Rectal smooth muscle tissue (tissue), 1 donor: ENCODE measurements at regions not wholly inside any gene's neighbourhood (a gene's known extent, or its start where the extent isn't known, plus 50 kb on each side); places are given as distances from the start of the nearest gene placed in this dataset.
A peak's percentile ranks its signal among the peaks of the same experiment; 100 is the strongest.
"Not testable (repeated sequence)": the region's sequence is repeated elsewhere in the genome, so short reads cannot be mapped to it uniquely, and the experiment has no call there.

ENCODE experiments used
- H3K27ac ChIP-seq: one replicate; pipeline ENCODE4 v1.7.0; 2013; ENCODE audit warnings: low read depth, low read length, inconsistent platforms
- H3K27me3 ChIP-seq: one replicate; pipeline ENCODE4 v1.7.0; 2013; ENCODE audit warnings: low read length; ENCODE audit not compliant: control insufficient read depth, insufficient read depth
- H3K36me3 ChIP-seq: one replicate; pipeline ENCODE4 v1.7.0; 2013; ENCODE audit warnings: low read length; ENCODE audit not compliant: control insufficient read depth, insufficient read depth
- H3K4me1 ChIP-seq: one replicate; pipeline ENCODE4 v1.7.0; 2013; ENCODE audit warnings: low read length; ENCODE audit not compliant: control insufficient read depth, insufficient read depth
- H3K4me3 ChIP-seq: one replicate; pipeline ENCODE4 v1.7.0; 2013; ENCODE audit warnings: low read length
- H3K9ac ChIP-seq: one replicate; pipeline ENCODE4 v1.7.0; 2013; ENCODE audit warnings: low read length

DNA sequence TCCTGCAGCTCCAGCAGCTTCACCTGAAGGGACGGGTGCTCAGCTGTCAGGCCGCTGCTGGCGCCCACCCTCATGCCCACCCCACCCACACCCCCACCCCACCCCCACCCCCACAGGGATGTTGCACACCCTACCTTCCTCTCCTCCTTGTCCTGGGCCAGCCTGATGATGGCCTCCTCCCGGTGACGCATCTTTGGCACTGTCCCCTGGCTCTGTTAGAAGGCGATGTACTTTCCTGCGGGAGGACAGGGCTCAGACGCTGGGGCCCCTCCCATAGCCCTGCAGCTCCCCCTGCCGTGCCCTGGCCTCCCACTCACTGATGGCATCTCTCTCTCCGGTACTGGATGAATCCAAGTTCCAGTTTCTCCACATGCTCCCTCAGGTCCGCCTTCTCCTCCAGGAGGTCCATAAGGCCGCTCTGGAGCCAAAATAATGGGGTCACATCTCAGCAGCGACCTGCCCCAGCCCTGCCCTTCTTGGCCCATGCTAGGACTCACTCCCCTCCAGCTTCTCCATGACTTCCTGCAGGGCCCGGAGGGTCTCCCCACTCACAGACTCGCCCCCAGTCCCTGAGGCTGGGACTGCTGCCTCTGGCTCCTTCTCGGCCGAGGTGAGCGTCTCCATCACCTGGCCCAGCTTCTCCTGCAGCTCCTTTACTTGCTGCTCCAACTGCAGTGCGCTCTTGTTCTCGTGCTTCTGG lies 55.2 kb downstream of the GOLGA8B start:
- H3K9ac ChIP-seq, H3K27me3 ChIP-seq, H3K4me3 ChIP-seq, H3K4me1 ChIP-seq, H3K27ac ChIP-seq, H3K36me3 ChIP-seq: not testable (repeated sequence)

DNA sequence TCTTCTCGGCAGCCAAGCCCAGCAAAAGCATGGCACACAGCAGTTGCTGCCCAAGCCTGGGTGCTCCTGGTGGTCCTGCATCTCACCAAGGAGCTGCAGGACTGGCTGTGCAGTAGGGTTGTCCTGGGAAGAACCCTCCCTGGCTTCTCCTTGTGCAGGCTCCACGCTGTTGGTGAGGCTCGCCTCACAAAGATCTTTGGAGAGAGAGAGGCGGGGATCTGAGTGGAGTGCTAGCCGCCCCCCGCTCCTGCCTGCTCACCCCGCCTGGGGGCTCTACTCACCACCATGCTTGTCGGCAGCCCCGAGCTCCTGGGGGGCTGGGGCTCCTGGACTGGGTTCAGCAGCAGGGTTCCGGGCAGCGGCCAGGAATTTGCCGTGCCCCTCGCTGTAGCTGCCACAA lies 55.8 kb downstream of the GOLGA8B start:
- not testable (repeated sequence) for H3K27ac ChIP-seq, H3K27me3 ChIP-seq, H3K36me3 ChIP-seq, H3K9ac ChIP-seq, H3K4me3 ChIP-seq, H3K4me1 ChIP-seq

DNA sequence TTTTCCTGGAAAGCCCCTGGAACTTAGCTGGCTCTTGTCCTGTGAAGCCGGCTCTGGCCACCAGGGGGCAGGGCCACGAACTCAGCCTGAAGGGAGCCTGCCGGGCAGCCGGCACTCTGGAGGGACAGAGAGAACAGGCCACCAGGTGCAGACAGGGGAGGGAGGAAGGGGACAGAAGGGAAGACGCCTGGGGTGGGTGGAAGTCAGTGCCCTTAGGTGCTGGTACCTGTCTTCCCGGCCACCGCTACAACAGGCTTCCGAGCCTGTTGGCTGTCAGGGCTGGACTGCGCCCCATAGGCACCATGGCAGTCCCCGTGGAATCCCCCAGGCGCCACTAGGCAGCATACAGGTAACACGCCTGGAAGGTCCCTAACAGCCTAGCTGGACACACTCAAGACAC lies 59.6 kb downstream of the GOLGA8B start:
- H3K4me3 ChIP-seq, H3K36me3 ChIP-seq, H3K9ac ChIP-seq, H3K27ac ChIP-seq, H3K4me1 ChIP-seq, H3K27me3 ChIP-seq: not testable (repeated sequence)

DNA sequence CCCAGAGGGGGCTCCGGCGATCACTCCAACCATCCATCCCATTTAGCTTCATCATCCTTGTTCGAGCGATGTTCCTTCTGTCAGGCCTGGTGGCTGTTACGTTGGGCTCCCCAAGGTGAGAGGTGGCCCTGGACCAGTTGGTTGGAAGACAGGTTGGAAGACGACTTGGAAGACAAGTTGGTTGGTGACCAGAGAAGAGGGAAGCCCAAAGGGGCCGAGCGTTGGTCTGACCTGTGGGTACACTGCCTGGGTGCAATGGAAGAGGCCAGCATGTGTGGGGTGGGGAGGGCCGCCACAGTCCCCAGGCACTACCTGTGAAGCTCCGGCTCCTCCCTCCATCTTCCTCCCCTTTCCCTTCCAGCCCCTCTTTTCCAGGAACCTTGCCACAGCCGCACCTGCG lies 60.9 kb downstream of the GOLGA8B start:
- H3K36me3 ChIP-seq, H3K9ac ChIP-seq, H3K4me1 ChIP-seq, H3K27ac ChIP-seq, H3K4me3 ChIP-seq, H3K27me3 ChIP-seq: not testable (repeated sequence)

DNA sequence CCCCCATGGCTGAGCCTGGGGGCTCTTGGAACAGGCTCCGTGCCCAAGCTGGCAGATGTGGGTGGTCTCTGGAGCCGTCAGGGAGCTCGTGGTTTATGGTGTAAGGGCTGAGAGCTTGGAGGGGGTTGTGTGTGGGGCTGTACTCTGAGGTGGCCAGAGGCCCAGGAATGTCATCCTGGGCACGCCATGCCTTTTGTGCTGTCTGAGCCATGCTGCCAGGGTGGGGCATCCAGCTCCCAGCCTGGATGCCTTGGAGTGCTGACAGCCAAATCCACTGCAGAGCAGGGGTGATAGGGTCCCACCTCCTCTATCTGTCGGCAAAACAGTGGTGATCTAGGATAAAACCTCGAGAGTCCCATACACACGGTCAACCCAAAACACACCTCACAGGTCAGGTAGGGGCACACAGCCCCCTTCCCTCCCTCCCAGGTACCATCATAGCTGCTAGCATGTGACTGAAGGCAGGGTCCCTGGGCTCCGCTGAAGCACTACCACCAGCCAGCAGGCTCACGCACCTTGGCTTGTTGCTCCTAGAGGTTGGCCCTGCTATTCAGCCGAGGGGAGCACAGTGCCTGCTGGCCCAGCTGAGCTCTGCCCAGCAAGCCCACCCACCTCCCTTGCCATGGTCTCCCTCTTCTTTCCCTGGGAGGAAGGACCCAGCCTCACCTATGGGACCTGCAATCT lies 61.5 kb downstream of the GOLGA8B start:
- not testable (repeated sequence) for H3K27ac ChIP-seq, H3K27me3 ChIP-seq, H3K4me3 ChIP-seq, H3K4me1 ChIP-seq, H3K36me3 ChIP-seq, H3K9ac ChIP-seq

DNA sequence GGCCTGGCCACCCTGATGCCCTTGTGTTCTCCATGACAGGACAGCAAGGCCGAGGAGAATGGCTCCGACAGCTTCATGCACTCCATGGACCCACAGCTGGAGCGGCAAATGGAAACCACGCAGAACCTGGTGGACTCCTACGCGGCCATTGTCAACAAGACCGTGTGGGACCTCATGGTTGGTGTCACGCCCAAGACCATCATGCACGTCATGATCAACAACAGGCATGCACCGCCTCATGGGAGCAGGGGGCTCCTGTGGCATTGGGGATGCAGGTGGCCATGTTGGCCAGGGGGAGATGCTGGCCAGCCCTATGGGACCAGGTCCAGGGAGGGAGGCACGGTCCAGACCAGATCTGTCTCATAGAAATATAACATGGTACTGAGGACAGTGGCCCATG lies 62.9 kb downstream of the GOLGA8B start:
- Histone ChIP-seq H3K4me3 (no peak overlapping the region), H3K36me3 (no peaks in the 10 kb centered on the region), H3K9ac (no peak overlapping the region), H3K27me3 (no peaks in the 10 kb centered on the region), H3K27ac (no peak overlapping the region), H3K4me1 (no peaks in the 10 kb centered on the region)

DNA sequence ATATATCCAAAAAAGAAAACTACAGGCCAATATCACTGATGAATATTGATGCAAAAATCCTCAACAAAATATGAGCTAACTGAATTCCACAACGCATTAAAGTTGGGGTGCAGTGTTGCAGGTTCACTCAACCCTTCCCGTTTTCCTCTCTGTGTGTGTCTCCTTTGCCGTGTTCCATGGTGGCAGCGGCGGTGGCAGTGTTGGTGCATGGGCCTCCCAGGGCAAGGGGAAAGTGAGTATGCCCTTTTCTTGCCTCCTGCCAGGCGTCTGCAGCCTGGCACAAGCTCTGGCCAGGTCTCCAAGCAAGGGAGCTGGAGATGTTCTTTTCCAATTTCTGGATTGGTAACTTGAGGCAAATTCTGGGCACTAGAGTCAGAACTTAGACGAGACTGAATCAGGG lies 63.4 kb downstream of the GOLGA8B start:
- not testable (repeated sequence) for H3K27me3 ChIP-seq, H3K9ac ChIP-seq, H3K36me3 ChIP-seq, H3K27ac ChIP-seq, H3K4me1 ChIP-seq, H3K4me3 ChIP-seq

DNA sequence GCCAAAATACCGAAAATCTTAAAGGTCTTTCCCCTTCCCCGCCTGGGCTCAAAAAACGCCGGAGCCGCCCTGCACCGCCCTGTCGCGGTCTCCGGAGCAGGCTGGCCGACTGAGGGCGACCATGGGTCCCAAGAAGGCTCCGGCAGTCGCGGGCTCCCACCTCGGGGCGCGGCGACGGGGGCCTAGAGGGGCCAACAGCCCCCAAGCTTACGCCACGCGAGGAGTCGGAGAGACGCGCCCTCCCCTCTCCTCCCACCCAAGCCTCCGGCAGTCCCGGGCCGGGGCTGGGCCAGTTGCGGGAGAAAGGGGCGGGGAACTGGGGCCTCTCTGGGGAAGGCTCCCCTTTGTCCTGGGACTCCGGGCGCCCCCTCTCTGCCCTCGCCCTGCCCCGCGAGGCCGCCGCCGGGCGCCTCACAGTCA lies 69.2 kb downstream of the GOLGA8B start:
- peak overlapping the region; percentile 71 for H3K4me3 ChIP-seq
- no peaks in the 10 kb centered on the region for H3K36me3 ChIP-seq
- peak overlapping the region; percentile 63 for H3K27ac ChIP-seq
- no peaks in the 10 kb centered on the region for H3K27me3 ChIP-seq
- no peaks in the 10 kb centered on the region for H3K4me1 ChIP-seq
- no peak overlapping the region for H3K9ac ChIP-seq

DNA sequence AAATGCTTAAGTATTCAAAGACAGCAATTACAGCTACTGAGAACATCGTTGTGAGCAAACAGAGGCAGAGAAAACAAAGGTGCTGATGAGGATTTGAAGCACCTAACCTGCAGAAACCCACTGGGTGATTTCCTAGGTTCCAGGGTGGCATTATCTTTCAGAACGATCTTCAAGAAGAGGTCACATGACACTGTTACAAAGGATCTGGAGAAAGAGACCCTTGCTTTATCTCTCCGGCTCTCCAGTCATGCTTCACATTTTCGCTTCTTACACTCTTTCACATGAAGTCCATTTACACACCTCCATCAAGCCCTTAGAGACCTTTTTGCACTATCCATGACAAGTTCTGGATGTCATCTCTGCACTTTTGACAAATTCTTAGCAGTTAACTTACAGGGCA lies 70.8 kb downstream of the GOLGA8B start:
- H3K36me3 ChIP-seq, result no peaks in the 10 kb centered on the region
- no peaks in the 10 kb centered on the region for H3K4me1 ChIP-seq
- H3K27me3 ChIP-seq, result no peaks in the 10 kb centered on the region
- H3K9ac ChIP-seq, result no peak overlapping the region
- H3K27ac ChIP-seq, result no peak overlapping the region
- H3K4me3 ChIP-seq, result no peak overlapping the region

DNA sequence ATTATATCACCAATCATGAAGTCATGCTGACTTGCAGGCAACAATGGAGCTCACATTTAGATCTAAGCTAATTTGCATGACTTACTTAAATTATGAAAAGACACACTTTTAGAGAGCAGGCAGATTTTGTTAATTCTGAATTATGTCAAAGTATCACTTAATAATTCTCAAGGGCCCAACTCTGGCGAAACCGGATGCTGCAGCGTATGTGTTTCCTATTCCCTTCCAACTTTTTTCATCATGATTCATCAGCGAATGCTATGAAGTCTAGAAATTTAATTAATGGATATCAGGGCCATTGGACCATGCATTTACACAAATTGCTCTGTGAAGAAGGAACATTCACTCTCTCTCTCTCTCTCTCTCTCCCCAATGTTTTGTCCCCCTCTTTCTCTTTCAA lies 63.5 kb upstream of the GOLGA8A start:
- no peaks in the 10 kb centered on the region for H3K27me3 ChIP-seq
- H3K9ac ChIP-seq, result no peak overlapping the region
- H3K4me3 ChIP-seq, result no peak overlapping the region
- H3K36me3 ChIP-seq, result no peaks in the 10 kb centered on the region
- no peak overlapping the region for H3K27ac ChIP-seq
- H3K4me1 ChIP-seq, result no peaks in the 10 kb centered on the region

DNA sequence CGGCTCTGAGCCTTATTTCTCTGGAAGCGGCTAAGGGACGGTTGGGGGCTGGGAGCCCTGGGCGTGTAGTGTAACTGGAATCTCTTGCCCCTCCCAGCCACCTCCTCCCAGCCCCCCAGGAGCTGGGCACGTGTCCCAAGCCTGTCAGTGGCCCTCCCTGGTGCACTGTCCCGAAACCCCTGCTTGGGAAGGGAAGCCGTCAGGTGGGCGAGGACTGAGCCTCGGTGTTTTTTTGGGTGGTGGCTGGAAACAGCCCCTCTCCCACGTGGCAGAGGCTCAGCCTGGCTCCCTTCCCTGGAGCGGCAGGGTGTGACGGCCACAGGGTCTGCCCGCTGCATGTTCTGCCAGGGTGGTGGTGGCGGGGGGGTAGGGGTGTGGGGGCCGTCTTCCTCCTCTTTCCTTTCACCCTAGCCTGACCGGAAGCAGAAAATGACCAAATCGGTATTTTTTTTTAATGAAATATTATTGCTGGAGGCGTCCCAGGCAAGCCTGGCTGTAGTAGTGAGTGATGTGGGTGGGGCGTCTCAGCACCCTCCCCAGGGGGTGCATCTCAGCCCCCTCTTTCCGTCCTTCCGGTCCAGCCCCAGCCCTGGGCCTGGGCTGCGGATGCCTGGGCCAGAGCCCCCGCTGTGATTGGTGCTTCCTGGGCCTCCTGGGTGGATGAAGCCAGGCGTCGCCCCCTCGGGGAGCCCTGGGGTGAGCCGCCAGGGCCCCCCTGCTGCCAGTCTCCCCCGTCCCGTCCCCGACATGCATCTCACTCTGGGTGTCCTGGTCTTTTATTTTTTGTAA lies 58.8 kb upstream of the GOLGA8A start:
- no peak overlapping the region for H3K27ac ChIP-seq
- peaks cover 9% of the 10 kb centered on the region for H3K27me3 ChIP-seq
- H3K36me3 ChIP-seq, result no peaks in the 10 kb centered on the region
- no peak overlapping the region for H3K4me3 ChIP-seq
- H3K4me1 ChIP-seq, result no peaks in the 10 kb centered on the region
- no peak overlapping the region for H3K9ac ChIP-seq

DNA sequence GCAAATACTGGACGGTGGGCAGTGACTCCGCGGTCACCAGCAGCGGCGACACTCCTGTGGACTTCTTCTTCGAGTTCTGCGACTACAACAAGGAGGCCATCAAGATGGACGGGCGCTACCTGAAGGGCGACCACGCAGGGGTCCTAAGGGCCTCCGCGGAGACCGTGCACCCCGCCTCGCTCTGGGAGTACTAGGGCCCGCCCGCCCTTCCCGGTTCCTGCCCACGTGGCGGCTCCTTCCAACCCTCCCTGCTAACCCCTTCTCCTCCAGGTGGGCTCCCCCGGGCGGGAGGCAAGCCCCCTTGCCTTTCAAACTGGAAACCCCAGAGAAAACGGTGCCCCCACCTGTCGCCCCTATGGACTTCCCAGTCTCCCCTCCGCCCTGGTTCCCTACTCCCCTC lies 58.1 kb upstream of the GOLGA8A start:
- H3K4me3 ChIP-seq, H3K27ac ChIP-seq, H3K36me3 ChIP-seq, H3K27me3 ChIP-seq, H3K4me1 ChIP-seq, H3K9ac ChIP-seq: not testable (repeated sequence)

DNA sequence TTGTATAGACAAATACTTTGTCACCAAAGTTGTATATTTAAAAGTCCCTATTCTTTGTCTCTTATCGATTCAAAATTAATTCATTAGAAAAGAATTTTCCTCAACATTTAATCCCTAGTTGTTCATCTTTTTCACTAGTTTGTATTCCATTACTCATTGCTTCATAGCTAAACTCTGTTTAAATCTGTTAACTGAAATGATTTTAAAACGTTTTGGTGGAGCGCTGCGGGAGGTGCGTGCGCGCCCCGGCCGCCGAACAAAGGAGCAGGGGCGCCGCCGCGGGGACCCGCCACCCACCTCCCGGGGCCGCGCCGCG lies 56.4 kb upstream of the GOLGA8A start:
- no peaks in the 10 kb centered on the region for H3K36me3 ChIP-seq
- peaks cover 10% of the 10 kb centered on the region for H3K27me3 ChIP-seq
- no peaks in the 10 kb centered on the region for H3K4me1 ChIP-seq
- no peak overlapping the region for H3K4me3 ChIP-seq
- no peak overlapping the region for H3K9ac ChIP-seq
- H3K27ac ChIP-seq, result no peak overlapping the region
